GM04504 (cell line): ENCODE measurements at regions not wholly inside any gene's neighbourhood (a gene's known extent, or its start where the extent isn't known, plus 50 kb on each side); places are given as distances from the start of the nearest gene placed in this dataset.

Experiments
- DNase-seq: peaks from one replicate; pipeline ENCODE4 v3.0.0-alpha.2; 2012; ENCODE audit warnings: low read depth

DNA sequence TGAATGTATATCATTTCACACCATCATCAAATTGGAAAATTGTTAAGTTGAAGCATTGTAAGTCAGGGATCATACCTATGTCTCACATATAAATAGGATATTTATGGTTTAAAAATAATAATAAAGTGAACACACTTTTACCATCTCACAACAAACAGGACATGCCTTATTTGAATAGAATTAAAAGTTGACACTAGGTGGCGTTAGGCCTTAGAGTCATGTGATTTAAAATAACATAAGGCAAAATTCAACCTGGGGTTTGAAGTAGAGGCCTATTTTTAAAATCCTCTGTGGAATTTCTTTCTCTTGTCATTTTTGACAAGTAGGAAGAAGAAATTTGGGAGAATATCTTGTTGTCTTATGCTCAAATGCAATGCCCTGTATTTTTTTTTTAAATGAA is 184.7 kb upstream of the PCDH15 start:
- DNase-seq, result no peak

- no peak for DNase-seq
Measured at GRCh38 chr10:54983255-54983654, 182.2 kb upstream of the PCDH15 start.

- no peak for DNase-seq
Measured at GRCh38 chr10:54962134-54962900, 161.3 kb upstream of the PCDH15 start.

- DNase-seq, result no peak
Measured at GRCh38 chr10:54961040-54961439, 160.0 kb upstream of the PCDH15 start.

GRCh38 chr10:54958844-54959243 is 157.8 kb upstream of the PCDH15 start:
- DNase-seq, result no peak

DNA sequence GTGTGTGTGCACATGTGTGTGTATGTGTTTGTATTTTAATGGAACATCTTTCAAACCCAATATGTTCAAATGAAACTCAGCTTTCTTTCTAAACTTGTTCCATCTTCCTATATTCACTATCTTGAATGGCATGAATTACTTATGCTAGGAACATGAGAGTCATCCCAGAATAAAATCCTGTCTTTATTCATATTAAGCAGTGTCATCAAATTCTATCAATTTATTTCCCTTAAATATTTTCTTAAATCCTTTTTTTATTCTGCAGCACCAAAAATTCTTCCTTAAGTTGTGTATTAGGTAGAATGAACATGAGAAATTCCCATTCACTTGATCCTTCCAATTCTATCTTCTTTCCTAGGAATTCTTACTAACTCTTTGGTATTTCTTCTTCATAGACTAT is 146.6 kb upstream of the PCDH15 start:
- no peak for DNase-seq

DNA sequence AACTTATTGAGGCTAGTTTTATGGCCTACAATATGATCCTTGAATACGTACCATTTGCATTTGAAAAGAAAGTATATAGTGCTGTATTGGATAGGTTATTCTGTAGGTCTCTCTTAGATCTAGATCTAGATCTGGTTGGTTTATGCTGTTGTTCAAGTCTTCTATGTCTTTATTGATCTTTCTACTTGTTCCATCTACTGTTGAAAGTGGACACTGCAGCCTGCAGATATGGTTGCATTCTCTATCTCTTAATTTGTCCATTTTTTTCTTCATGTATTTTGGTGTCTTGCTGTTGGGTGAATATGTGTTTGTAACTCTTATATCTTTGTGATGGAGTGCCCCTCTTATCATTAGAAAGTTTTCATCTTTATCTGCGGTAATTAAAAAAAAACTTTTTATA is 139.4 kb upstream of the PCDH15 start:
- no peak for DNase-seq

DNA sequence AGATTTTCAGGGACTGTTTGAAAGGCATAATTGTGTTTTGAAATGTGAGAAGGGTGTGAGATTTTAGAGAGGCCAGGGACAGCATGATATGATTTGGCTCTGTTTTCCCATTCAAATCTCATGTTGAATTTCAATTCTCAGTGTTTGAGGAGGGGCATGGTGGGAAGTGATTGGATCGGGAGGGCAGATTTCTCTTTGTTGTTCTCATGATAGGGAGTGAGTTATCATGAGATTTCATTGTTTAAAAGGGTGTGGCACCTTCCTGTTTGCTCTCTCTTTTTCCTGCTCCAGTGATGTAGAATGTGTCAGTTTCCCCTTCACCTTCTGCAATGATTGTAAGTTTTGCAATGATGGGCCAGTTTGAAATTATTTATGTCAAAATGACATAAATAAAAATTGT is 113.0 kb upstream of the PCDH15 start:
- DNase-seq, result no peak

- DNase-seq, result no peak
Measured at GRCh38 chr10:54909165-54909564, 108.1 kb upstream of the PCDH15 start.

DNA sequence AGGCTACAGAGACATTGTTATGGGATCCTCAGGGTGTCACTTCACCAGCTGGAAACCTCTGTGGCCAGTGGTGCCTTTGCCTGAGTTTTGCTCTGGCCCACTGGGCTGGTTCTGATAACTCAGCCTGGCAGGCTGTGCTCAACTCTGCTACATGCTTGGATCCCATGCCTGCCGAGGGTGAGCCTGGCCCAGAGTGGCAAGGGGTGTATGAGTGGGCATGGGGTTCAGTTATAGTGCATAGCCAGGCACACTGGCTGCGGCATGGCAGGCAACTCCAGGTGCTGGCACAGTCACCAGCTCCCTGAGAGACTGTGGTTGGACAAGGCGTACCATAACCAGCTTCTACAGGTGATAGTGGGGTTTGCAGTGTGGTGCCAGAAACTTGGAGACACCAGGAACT is 107.0 kb upstream of the PCDH15 start:
- DNase-seq, result no peak

GRCh38 chr10:54906940-54907339 is 105.9 kb upstream of the PCDH15 start:
- DNase-seq, result no peak

- no peak for DNase-seq
Measured at GRCh38 chr10:54905578-54906192, 104.7 kb upstream of the PCDH15 start.

DNA sequence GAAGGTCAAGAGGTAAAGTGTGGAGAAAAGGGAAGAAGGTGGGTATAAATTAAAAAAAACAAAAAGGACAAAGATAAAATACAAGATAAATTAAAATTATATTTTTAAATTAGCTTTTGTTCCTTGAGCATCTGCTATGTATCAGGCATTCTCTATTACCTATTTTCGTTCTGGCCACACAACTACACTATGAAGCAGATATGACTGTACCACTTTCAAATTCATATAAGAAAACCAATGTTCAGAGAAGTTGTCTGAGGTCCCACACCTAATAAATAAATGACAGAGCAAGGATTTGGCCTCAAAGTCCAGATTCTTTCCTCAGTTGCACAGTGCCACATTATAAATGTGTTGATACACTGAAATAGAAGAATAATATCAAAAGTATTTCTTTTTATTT is 103.8 kb upstream of the PCDH15 start:
- no peak for DNase-seq

DNA sequence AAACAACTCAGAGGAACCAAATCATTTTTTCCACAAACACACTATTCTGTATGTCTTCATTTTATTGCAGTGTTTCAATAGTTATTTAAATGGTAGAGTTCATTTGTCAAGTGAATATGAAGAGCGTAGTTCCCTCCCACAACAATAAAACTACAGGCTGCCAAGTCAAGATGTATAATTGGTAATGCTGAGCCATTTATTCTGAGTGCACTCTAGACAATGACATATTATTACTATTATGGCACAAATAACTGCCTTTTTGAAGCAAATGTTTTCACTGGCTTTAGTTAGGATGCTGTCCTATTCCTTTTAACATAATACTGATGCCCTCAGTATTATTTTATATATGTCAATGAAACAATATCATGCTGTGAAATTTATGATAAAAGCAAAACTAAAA is 102.7 kb upstream of the PCDH15 start:
- DNase-seq, result no peak

DNA sequence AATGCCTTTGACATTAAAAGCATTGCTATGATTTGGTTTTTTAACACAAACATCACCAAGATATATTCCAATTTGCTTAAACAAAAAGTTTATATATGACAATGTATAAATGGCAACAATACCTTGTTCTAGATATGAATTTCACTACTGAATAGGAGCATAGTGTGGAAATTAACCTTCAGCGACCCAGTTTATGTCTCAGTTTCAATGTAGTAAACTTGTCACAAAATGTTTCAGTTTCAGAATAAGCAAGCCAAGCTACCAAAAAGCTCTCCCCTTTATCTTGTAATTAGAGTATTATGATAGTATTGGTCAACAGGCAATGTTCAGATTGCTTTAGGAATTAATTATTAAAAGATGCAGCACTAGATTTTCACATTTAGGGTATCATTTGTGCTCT is 99.6 kb upstream of the PCDH15 start:
- no peak for DNase-seq

DNA sequence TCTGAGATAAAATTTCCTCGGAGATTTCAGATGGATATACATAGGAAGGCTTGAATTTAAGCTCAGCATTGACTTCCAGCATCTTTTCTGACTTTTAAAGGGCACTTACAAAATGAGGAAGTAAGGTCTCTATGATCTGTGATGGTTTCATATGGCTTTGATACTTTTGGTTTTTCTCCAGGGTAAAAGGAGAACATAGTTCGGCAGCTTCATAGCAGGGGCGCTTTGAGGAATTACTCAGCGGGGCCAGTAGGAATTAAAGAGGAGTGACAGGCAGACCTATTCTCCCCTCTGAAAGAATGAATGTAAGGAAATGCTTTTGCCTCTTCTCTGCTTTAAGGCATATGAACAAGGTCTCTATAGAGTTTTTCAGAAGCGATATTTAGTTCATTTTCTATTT is 80.0 kb upstream of the PCDH15 start:
- DNase-seq, result no peak

GRCh38 chr10:54869022-54869421 is 68.0 kb upstream of the PCDH15 start:
- DNase-seq, result no peak

DNA sequence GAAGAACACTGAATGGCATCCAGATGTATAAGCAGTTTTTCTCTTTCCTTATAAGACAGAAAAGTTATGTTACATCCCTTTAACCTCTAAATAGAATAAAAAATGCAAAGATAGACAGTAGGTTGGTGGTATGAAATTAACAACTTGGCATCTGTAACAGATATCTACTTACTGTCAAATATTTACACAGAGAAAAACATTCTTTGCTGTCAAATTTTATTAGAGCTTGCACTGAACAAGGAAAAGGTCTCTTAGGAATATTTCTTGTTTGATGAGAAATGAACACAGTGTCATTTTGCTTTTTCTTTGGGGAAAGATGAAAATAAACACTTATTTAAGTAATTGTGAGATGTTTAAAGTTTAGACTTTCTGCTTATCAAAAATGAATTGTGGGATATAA is 65.6 kb upstream of the PCDH15 start:
- DNase-seq, result no peak

DNA sequence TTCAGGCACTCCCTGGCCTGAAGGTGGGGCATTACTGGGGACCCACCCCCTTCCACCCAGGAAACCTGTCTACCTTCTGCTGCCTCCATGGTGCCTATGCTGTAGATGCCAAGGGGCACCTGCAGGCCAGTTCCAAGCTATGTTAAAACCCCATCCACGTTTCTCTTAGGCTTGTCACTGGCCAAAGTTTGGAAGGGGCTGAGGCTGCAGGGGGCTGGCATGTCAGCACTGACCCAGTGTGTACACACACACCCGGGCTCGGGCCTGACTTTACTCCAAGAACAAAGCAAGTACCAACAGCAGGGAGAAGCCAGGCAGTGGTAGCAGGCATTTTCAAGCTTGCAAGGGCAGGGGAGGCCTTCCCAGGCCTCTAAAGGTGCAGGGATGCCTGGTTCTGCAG is 53.8 kb upstream of the PCDH15 start:
- DNase-seq, result no peak

DNA sequence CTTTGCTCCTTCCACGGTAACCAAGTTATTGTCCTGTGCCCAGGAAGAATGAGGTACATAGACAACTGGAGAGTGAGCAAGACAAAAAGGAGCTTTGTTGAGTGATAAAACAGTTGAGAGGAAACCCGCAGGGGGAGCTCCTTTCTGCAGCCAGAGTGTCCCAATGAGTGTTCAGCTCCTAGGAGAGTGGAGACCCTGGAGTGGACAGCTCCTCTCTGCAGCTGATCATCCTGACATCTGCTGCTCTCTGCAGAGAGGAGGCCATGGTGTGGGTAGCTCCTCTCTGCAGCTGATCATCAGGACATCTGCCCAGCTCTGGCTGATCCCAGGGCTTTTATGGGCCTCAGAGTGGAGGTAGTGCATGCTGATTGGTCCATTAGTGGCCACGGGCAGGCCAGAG is 53.4 kb upstream of the PCDH15 start:
- no peak for DNase-seq

DNA sequence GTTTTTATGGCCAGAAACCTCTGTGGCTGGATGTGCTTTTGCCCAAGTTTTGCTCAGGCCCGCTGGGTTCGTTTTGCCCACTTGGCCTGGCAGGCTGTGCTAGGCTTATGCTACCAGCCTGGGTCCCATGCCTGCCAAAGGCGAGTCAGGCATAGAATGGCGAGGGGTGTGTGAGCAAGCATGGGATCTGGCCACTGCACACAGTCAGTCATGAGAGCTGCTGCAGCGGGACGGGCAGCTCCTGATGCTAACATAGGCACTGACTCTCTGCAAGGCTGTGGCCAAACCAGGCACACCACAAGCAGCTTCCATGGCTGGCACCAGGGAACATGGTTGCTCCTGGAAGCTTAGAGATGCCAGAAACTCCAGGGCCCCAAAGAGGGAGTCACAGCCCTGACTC is 52.9 kb upstream of the PCDH15 start:
- DNase-seq, result no peak
